Fibroblast of peridontal ligament (primary cell): ENCODE measurements at regions not wholly inside any gene's neighbourhood (a gene's known extent, or its start where the extent isn't known, plus 50 kb on each side); places are given as distances from the start of the nearest gene placed in this dataset.

Source experiments
- DNase-seq: peaks from one replicate; pipeline ENCODE4 v3.0.0-alpha.2; 2010; ENCODE audit errors: extremely low read depth

DNA sequence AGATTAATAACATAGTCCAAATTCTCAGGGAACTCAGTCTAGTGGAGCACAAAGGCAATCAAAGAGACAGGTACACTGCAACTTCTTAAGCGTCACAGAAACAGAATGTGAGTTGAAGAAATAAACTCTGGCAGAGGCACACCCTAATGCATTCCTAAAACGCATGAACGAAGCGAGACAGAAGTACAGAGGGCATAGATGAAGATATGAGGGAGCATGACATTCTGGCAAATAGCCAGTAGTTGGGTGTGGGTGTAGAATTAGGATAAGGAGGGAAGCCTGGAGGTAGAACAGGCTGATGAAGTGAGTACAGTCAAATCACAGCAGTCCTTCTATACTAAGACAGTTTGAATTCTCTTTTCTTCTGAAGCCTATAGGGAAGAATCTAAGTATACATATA is 838.7 kb upstream of the API5 start:
- DNase-seq = no peak

DNA sequence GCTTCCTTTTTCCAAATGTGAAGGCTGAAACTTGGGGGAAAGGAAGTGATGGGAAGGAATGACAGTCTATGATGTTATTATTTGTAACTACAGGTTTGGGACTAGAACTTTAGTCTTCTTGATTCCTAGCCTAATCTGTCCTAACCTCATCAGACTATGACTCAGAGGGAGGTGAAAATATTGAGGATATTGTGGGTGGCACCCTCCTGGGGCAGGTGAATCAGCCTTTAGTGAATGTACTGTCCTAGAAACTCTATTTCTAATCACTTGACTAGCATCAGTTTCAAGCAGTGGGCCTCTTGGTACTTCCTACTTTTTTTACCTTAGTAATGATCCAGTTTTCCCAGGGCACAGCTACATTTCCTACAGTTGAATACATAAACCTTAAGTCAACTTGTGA is 829.0 kb upstream of the API5 start:
- DNase-seq = no peak

DNA sequence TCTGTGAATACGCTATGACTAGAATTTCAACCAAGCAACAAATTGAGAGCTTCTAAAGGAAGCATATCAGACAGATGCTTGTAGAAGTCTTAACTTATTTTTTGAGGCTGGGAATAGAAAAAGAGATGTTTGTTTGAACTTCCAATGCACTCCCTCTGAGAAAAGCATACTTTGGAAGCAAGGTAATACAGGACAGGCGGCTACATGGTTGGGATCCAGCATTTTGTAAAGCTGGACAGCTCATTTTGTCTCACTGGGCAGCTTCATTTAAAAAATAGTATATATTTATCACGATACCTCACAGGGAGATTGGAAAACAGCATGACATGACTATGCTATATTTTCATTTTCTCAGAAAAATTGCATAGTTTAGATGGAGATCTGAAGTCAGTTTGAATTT is 821.3 kb upstream of the API5 start:
- DNase-seq = no peak

DNA sequence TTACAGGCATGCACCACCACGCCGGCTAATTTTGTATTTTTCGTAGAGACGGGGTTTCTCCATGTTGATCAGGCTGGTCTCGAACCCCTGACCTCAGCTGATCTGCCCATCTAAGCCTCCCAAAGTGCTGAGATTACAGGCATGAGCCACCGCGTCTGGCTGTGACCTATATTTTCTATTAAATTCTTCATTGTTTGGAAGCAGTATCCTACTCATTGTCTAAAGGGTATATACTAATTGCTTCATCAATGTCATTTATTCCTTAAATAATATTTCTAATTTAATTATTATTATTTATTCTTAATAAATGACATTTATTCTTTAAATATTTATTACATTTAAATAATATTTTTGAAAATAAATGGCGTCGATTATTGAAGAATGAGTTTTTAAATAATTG is 817.3 kb upstream of the API5 start:
- no peak for DNase-seq

DNA sequence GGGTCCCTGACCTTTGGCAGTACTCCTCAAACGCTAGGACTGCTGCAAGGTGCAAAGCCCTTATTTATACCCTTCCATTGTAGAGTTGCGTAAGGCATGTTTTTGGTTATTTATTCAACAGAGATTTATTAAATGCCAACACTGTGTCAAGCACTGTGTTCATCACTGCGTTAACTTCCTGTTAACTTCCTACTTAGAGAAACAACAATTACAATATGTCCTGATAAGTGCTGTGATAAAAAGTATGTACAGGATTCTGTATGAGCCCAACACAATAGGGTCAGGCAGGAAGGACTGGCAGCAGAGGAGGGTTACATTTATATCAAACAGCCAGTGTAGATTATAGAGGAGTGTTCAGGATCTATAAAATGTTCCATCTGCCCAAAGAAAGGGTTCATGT is 812.8 kb upstream of the API5 start:
- DNase-seq = no peak

DNA sequence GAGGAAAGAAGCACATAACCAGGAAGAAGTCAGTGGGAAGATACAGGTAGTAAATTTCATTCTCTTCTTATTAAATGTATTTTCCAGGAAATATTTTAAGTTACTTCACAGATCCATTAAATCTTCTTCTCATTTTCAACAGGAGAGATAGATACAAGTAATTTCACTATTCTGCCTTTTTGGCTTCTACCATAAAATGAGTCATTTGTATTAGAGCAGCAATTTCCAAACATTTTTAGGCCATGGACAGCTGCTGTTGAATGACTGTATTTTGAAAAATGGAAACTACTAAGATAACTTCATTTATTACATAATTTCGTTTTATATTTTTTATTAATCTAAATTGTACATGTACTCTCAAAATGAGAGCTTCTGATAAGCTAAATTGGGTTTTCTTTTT is 809.6 kb upstream of the API5 start:
- no peak for DNase-seq

DNA sequence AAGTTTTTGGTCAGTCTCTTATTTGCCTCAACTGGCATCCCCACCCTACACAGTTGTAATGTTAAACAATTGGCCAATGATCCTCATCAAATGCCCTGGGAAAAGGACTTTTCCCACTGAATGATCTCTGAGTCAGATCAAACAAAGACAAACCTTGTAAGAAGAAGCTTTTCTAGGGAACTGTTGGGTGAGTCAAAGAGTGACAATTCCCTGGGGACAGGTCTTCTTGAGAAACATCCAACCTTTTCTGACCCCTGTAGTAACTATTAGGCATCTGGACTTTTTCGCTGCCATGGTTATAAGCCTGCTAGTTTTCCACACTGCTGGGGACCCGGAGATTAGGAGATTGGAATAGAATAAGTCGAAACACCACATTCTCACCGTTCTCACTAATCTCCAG is 789.8 kb upstream of the API5 start:
- DNase-seq = no peak

DNA sequence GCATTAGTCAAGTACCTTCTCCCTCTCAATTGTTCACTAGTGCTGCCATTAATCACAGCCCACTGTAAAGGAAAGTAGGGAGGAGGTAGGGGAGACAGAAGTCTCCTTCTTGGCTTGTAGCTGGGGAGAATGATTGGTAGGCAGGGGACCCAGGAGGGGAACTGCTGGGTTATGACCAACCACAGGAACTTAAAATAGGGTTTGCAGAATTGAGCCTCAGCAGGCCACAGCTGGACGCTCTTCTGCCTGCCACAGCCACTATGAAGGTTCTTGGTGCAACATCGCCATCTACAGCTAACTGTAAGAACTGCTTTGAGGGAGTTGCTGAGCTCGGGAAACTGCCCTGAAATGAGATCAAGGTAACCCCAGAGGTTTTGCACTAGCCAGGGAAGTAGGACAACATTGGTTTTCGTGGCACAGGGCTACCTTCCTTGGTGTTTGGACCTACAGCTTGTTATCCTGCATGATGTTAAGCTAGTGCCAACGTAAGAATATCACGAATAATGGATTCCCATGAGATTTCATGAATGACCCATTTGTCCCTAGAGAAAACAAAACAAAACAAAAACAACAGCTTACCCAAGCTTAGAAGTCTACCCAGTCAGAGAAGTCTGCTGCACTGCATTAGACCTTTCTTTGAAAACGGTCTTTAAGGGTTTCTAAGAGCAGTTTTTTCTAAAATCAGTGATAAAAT is 787.1 kb upstream of the API5 start:
- peak; percentile 7 for DNase-seq

DNA sequence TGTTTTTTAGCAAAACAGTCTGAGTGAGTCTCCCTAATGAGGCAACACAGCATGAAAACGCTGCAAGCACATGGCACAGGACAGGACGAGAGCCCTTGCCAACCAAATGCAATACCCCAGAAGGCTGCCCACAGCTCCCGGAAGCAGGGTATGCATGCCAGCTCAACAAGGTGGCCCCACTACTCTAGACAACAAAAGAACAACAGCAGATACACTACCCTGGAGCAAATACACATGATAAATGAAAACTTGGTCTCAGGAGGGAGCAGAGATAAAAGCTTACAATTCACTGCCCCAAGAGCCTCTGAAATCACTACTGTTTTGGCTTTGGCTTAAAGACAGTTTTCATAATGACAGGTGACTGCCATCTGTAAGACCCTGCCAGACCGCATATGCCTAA is 785.4 kb upstream of the API5 start:
- DNase-seq = no peak

DNA sequence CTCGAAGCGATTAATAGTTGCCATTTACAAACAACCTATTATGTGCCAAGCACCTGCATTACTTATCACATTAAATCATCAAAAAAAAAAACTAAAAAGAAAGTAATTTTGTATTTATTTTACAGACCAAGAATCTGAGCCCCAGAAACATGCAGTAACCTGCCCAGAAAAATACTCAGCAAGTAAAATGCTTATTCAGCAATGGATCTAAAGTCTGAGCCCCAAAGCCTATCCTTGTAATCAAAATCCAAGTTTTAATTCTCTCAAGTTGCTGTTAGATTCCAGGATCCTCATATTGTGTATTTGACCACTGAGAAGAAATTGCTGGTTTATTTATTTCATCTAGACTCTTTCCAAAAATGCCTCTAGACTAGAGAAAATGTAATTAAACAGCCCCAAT is 783.3 kb upstream of the API5 start:
- no peak for DNase-seq

DNA sequence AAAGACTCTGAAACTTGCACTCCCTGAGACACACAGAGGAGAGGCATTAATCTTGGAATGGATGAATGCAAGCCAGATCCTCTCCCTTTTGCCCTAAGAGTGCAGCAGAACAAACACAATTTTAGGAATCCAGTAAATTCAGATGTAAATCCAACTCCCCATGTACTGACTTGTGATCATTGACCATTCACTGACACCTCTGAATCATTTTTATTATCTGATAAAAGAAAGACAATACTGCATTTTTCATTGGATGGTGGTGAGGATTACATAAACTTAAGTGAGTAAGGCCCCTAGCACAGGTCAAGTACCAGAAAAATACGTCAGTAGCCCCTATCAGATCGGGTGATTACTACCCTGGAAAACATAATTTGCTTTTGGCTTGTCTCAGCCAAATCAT is 782.9 kb upstream of the API5 start:
- DNase-seq = no peak

DNA sequence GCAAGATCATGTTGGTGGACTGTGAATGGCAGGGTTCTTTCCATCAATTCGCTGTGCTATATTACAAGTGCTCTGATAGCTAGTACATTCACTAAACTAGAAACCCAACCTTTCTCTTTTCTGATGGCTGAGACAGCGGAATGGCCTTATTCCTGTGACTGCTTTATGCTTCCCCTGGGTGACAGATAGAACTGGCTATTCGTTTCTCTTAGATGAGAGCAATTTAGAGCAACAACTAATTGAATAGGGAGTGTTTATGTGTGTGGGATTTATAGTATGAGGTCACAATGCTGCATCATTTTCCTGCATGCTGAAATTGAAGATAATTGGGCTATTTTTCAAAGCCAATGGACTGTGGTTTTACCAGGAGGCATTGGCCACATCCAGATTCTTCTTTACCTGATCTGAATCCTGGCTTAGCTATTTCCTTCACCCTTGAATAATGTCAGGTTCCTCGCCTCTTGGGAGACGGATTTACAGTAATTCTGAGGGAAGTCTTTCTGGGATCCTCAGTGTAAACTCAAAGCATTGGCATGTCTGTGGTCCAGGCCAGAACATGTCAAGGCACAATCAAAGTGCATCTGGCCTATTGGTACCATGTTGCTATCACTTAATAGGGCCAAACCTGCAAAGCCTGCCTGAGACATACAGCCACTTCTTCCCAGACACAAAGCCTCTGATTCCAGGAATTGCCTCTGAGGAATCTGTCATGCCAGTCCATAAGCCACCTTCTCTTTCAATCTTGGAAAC is 775.0 kb upstream of the API5 start:
- DNase-seq = no peak

DNA sequence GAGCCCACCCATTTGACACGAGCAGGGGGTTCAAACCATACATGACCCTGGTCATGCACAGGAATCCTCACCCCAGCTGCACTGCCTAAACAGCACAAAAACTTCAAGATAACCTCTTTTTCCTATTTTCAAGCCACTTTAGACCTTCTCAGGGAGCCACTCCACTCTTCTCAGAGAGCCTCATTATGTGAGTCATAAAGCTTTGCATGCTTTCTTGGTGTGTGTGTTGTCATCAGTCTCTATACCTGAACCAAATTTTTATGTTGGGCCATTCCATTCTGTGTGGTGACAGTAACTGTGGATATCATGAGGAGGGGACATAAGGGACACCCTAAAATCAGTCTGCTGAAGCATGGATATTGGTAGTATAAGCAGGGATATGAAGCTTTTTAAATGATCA is 769.5 kb upstream of the API5 start:
- no peak for DNase-seq

DNA sequence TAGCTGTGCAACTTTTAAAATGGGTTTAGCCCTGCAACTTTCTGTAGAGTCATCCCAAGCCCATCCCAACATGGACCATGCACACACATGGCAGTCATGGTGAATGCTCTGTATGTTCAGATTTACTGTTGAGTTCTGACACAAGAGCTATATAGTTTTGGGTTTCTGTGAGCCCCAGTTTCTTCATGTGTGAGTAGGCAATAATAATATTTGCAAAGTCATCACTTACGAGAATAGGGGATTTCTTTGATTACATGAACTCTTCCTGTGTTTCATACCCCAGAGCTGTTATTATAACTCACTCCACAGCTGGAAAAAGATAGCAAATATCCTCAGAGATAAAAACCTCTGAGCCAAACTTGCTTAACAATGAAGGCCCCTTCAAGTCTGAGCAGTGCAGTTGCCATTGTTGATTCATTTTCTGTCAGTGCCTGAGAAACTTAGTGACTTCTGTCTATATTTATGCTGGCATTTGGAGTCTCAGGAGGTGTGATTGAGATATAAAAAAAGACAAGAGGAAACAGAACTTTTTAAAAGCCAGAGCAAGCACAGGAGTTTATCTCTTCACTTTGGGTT is 767.9 kb upstream of the API5 start:
- no peak for DNase-seq

DNA sequence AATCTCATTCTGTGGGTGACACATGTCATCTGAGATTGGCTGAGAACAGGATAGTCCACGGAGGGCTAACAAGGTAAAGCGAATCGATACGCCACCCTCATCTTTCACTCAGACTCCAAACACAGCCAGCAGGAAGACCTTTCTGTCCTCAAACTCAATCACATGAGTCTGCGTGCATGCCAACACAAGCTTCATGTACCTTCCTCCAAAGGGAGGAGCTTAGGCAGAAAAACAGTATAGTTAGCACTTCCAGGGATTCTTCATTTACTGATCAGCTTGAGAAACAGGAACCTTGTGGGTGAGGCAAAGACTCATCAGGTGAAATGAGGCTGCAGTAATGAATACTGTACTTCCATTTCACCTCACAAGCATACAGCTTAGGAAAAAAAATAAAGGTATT is 767.1 kb upstream of the API5 start:
- no peak for DNase-seq

DNA sequence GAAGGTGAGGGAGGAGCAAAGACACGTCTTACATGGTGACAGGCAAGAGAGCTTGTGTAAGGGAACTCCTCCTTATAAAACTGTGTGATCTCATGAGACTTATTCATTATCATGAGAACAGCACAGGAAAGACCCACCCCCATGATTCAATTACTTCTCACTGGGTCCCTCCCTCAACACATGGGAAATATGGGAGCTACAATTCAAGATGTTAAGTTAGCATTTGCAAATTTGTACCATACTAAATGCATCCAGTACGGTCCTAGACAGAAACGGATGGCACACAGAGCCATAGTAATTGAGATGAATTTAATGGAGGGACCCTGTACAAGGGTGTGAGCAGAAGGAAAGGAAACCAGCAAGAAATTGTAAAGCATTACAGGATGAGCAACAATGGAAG is 765.8 kb upstream of the API5 start:
- DNase-seq = no peak

DNA sequence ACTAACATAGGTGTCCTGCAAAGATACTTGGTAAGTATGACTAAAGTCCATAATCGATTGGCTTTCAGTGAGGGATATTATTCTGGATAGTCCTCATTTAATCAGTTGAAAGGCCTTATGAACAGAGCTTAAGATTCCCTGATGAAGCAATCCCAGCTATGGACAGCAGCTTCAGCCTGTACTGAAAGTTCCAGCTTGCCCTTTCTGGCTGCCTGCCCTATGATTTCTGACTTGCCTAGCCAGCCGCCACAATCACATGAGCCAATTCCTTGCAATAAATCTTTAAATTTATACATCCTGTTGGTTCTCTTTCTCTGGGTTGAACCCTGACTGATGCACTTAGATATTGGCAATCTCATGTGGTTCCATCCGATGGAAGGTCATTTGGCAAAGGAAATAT is 759.0 kb upstream of the API5 start:
- no peak for DNase-seq

DNA sequence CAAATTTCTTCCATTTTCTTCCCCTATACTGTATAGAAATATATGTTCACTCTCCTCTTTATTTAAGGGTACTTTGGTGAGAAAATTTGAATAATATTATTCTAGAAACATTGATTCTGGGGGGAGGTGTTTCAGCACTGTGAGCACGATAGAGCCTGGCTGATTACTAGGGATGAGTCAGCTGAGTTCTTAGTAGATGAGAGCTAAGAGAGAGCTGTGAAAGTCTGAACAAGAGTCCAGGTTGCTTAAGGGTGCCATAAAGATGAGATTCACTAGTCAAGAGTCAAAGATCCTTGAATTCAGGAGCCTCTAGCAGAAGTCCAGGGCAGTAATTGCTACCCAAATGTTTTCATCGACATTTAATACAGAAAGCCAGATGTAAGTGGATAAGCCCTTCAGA is 756.6 kb upstream of the API5 start:
- no peak for DNase-seq

DNA sequence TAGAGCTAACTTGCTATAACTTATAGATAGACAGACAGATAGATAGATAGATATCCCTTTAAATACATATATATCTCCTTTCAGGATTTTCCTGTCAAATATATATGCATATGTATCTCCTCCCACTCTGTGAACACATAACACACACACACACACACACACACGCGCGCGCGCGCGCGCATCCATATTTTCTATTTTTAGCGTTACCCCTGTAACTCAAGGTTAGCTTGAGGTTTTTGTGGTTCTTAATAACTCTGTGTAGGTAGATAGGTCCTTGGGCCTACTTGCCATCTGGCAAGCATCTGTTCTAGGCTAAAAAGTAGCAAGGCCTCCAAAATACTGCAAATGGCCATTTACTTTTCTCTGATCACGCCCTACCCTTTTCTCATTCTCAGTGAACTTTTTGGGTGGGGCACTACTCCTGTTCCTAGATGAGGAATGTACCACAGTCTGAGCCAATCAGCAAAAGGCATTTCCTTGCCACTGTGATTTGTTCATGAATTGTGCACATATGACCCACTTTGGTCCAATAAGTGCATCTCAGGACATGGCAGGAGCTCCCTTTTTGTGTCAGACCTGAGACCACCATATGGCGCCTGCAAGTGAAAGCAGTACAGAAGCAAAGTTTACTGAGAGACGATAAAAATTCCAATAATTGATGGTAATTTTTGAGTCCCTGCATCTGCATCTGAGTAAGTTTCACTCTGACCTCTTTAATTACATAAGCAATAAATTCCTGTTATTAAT is 740.5 kb upstream of the API5 start:
- no peak for DNase-seq

DNA sequence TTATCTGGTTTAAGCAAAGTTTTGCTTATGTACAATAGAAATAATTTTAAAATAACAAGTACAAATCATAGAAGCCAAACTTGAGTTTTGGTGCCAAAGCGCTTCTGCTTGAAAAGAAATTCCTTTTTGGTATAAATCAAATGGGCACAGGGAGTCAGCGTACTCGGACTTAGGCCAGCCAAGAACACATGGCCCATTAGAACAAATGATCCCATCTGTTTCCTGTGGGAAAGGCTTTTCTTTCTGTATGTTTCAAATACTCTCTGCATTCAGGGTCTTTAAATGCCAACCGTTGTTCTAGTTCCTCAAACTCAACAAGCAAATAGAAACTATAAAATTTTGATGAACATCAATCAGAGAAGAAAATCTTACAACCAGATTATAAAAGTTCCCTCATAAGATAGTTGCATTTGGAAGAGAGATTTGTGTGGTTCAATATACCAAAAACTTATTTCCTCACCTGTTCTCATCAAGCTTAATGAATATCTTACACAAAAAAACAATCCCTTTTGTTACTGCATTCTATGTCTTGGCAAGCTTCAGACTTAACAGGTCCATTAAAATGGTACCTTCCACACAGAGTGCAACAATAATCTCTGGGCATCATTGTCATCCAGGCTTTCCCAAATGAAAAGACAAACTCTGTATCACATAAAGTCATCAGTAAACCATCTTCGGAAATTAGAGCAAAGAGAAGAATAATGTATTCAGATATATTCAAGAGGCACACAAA is 739.8 kb upstream of the API5 start:
- DNase-seq = no peak

DNA sequence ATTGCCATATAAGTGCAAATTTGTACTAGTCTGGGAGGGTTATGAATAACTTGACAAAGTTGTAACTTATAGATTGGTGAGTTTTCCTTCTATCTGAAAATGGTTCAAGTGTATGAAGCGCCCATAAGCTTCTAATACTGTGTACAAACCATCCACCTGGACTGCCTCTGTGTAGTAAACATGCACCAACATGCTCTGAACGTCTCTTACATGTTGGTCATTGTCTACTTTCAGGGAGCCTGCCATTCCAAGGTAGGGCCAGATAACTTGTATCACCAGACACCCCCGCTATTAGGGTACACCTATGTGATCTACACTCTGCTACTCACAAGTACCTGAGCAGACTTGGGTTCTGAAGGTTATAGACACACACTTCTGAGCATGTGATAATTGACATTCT is 735.5 kb upstream of the API5 start:
- DNase-seq = no peak

DNA sequence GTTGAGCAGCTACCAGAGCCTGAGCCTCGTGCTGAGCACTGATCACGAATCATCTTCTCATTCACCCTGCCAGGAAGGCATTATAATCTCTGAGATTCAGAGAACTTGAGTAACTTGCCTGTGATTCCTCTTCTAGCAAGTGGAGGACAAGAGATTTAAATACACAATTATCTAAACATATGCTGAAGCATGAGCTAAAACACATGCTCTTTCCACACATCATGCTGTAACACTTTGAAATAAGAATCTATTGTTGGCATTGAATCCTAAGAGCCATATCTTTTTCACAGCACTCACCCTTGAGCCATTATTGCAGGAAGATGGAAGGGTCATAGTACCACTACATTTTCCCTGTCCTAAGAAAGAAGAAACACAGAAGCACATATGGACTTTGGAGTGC is 722.5 kb upstream of the API5 start:
- no peak for DNase-seq
